Testis (tissue), 2 donors: ENCODE measurements at regions not wholly inside any gene's neighbourhood (a gene's known extent, or its start where the extent isn't known, plus 50 kb on each side); places are given as distances from the start of the nearest gene placed in this dataset.

Experiments used
- DNase-seq: peaks from one replicate; pipeline ENCODE4 v3.0.0-alpha.2; 2019
- H3K27ac ChIP-seq, 2 donors: fragments of 200-600 bp; sonication (generic); one replicate each; pipeline ENCODE4 v1.5.1; 2019
- H3K27me3 ChIP-seq: fragments of 200-600 bp; sonication (generic); one replicate; pipeline ENCODE4 v1.5.1; 2019
- H3K36me3 ChIP-seq: fragments of 200-600 bp; sonication (generic); one replicate; pipeline ENCODE4 v1.5.1; 2017; ENCODE audit warnings: low read depth; ENCODE audit errors: missing control alignments
- H3K4me1 ChIP-seq: fragments of 200-600 bp; sonication (generic); one replicate; pipeline ENCODE4 v1.5.1; 2019
- H3K4me3 ChIP-seq, 2 donors: fragments of 200-600 bp; sonication (generic); one replicate each; pipeline ENCODE4 v1.5.1; 2017 to 2019
- H3K9me3 ChIP-seq: fragments of 200-600 bp; sonication (generic); one replicate; pipeline ENCODE4 v1.5.1; 2017
- CTCF ChIP-seq, 3 experiments: fragments of 450-650 bp in 2 of 3; fragments of 200-600 bp in 1 of 3; sonication (generic) in 1 of 3; IDR thresholded peaks; one replicate each; pipeline ENCODE4 v1.5.1; 2016 to 2019; ENCODE audit warnings: antibody characterized with exemption in 3 of 3, mild to moderate bottlenecking in 2 of 3, moderate library complexity in 1 of 3
- POLR2A ChIP-seq: fragments of 450-650 bp; IDR thresholded peaks from one replicate; pipeline ENCODE4 v1.6.1; 2017; ENCODE audit warnings: antibody characterized with exemption, mild to moderate bottlenecking, moderate library complexity
- whole genome bisulfite sequencing, 2 donors: methylation state at CpG; one replicate each; pipeline ENCODE4 v1.1.5; 2018; 5-methylcytosine and 5-hydroxymethylcytosine counted together
- intact Hi-C: fragments of 100-400 bp; cut with DNase I; formaldehyde crosslinking; loops from one replicate; pipeline ENCODE4 v1.15.1; 2023; ENCODE audit warnings: low total_unique reads

- 64 to 69% methylated on average over 1 of the region's 1 CpG for WGBS, 2 donors
- Histone ChIP-seq H3K36me3 (no peaks in the 10 kb centered on the region), H3K4me3 (no peak overlapping the region), H3K27ac (no peak overlapping the region), H3K9me3 (no peaks in the 10 kb centered on the region), H3K4me1 (no peaks in the 10 kb centered on the region), H3K27me3 (no peaks in the 10 kb centered on the region)
- intact Hi-C loops, result no loop called here
- no peak for DNase-seq
- TF ChIP-seq CTCF (IDR thresholded peaks at IDR 0.05), result no peak
Measured at GRCh38 chr13:50144246-50145160, 129.3 kb downstream of the KCNRG start.

GRCh38 chr13:50149214-50149613, 134.0 kb downstream of the KCNRG start:
- no peaks in the 10 kb centered on the region for H3K27me3 ChIP-seq
- H3K9me3 ChIP-seq, result no peaks in the 10 kb centered on the region
- no peaks in the 10 kb centered on the region for H3K36me3 ChIP-seq
- no peak overlapping the region for H3K4me3 ChIP-seq
- H3K4me1 ChIP-seq, result no peaks in the 10 kb centered on the region
- TF ChIP-seq CTCF (IDR thresholded peaks at IDR 0.05) (no peak), POLR2A (no peak)
- intact Hi-C loops, result no loop called here
- 90 to 97% methylated on average over 2 of the region's 2 CpGs for WGBS, 2 donors
- no peak overlapping the region for H3K27ac ChIP-seq
- DNase-seq, result no peak

DNA sequence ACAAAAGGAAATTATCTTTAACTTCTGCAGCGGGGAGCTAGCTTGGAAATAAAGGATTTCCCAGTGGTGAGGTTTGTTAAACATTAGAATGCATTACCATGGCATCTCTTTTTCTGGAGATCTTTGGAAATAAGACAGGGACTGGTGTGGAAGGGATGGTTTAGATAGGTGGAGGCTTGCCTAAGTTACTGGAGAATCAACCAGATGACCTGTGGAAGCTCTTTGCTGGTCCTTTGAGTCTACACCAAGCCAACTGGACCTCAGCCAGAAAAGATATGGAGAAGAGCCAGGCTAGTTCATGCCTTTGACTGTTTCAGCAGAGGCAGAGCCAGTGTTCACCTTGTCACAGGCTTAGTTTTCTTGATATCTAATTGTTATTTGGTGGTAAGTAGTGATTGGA, 134.7 kb downstream of the KCNRG start:
- H3K36me3 ChIP-seq, result no peaks in the 10 kb centered on the region
- peak; percentile 80 for DNase-seq
- H3K9me3 ChIP-seq, result no peaks in the 10 kb centered on the region
- intact Hi-C loops, result no loop called here
- no peak overlapping the region for H3K27ac ChIP-seq
- no peak overlapping the region for H3K4me3 ChIP-seq
- TF ChIP-seq CTCF (IDR thresholded peaks at IDR 0.05) (no peak), POLR2A (no peak)
- 71% methylated on average over 1 of the region's 1 CpG for WGBS, 2 donors
- no peaks in the 10 kb centered on the region for H3K27me3 ChIP-seq
- H3K4me1 ChIP-seq, result no peaks in the 10 kb centered on the region

- Histone ChIP-seq H3K4me3 (no peak overlapping the region), H3K27ac (no peak overlapping the region)
- 47 to 51% methylated on average over 3 of the region's 3 CpGs for WGBS, 2 donors
Measured at GRCh38 chr13:50152224-50152623, 137.0 kb downstream of the KCNRG start.

More at GRCh38 chr13:50152224-50152623, 137.0 kb downstream of the KCNRG start:
- intact Hi-C loops, result no loop called here
- DNase-seq, result no peak
- Histone ChIP-seq H3K27me3 (no peaks in the 10 kb centered on the region), H3K9me3 (no peaks in the 10 kb centered on the region), H3K4me1 (no peaks in the 10 kb centered on the region), H3K36me3 (no peaks in the 10 kb centered on the region)
- TF ChIP-seq POLR2A (no peak), CTCF (IDR thresholded peaks at IDR 0.05) (no peak)
